Memory B cell (primary cell): ENCODE measurements at regions not wholly inside any gene's neighbourhood (a gene's known extent, or its start where the extent isn't known, plus 50 kb on each side); places are given as distances from the start of the nearest gene placed in this dataset.

Experiments
- ATAC-seq: fragments of 150-1000 bp; cut with Tn5 transposase; 2 replicates; pipeline ENCODE4 v1.10.0; 2021; ENCODE audit warnings: low read depth, mild to moderate bottlenecking, moderate library complexity
- DNase-seq, 2 donors: peaks; one replicate each; pipeline ENCODE4 v3.0.0; 2022; ENCODE audit warnings: low spot score in 2 of 2
- H3K27ac Mint-ChIP-seq: one replicate; pipeline ENCODE4 v1.8.0; 2022; ENCODE audit warnings: mild to moderate bottlenecking, moderate library complexity, mixed read lengths
- H3K27me3 Mint-ChIP-seq: one replicate; pipeline ENCODE4 v1.8.0; 2022; ENCODE audit warnings: mixed read lengths
- H3K36me3 Mint-ChIP-seq: one replicate; pipeline ENCODE4 v1.8.0; 2022; ENCODE audit warnings: mild to moderate bottlenecking, mixed read lengths
- H3K4me1 Mint-ChIP-seq: one replicate; pipeline ENCODE4 v1.8.0; 2022; ENCODE audit warnings: mixed read lengths
- H3K4me3 Mint-ChIP-seq: one replicate; pipeline ENCODE4 v1.8.0; 2022; ENCODE audit warnings: mild to moderate bottlenecking, moderate library complexity, mixed read lengths
- H3K9me3 Mint-ChIP-seq: one replicate; pipeline ENCODE4 v1.8.0; 2022; ENCODE audit warnings: mixed read lengths

DNA sequence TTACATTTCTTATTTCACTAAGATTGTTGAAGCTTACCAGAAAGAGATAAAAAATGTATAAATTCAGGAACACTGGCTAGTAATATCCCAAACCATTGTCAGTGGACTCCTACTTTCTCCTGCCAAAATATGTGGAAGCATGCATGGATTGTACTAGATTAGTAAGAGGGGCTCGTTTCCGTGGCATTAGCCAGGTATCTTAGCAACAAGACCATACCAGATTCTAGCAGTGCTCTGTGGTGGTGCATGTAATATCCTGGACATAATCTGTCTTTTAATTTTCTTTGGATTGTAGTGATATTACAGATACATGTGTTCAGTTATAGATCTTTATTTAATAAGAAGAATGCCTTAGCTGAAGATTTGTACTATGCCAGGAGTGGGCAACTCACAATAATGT, 371.9 kb upstream of the PITX2 start:
- H3K36me3 Mint-ChIP-seq = no peaks in the 10 kb centered on the region

DNA sequence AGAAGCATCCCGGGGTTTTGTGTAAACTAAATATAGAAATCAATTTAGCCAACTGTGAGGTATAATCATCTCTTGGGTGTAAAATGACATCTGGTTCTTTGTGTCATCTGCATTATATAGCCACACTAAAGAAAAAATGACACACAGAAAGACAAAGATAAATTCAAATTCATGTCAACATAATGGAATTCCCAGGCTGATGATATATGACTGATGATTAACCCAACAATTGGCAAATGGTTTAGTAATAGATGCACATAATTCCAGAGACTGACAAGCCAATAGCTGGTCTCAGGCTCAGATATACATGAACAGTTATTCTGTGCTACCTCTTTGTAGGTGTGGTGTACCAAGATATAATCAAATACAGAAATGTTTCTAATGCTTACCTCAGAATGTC, 375.4 kb upstream of the PITX2 start:
- peaks cover 1% of the 10 kb centered on the region for H3K9me3 Mint-ChIP-seq
- no peak for ATAC-seq
- no peak overlapping the region for H3K4me3 Mint-ChIP-seq
- no peaks in the 10 kb centered on the region for H3K36me3 Mint-ChIP-seq
- H3K27ac Mint-ChIP-seq = no peak overlapping the region
- H3K27me3 Mint-ChIP-seq = no peaks in the 10 kb centered on the region
- DNase-seq = no peak
- no peaks in the 10 kb centered on the region for H3K4me1 Mint-ChIP-seq

More for the DNA sequence above, 371.9 kb upstream of the PITX2 start:
- DNase-seq (no peak), ATAC-seq (no peak)
- Mint-ChIP-seq H3K27me3 (no peaks in the 10 kb centered on the region), H3K4me1 (no peaks in the 10 kb centered on the region), H3K9me3 (no peaks in the 10 kb centered on the region), H3K4me3 (no peak overlapping the region), H3K27ac (no peak overlapping the region)

DNA sequence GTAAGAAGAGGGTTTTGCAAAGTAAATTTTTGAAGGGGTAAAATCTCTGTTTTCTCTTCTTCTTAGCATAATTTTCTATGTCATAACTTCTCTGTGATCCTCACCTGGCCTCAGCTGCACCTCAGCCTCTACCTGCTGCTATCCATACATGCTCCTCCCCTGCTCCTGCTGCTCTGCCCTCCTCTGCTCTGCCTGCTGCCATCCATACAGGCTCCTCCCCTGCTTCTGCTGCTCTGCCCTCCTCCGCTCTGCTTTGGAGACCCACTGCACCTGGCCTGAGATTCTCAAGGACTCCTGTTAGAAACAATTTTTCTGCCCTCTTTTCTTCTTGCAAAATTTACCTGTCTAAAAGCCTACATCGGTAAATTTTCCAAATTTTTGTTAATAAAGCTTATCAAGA, 388.6 kb upstream of the PITX2 start:
- ATAC-seq (no peak), DNase-seq (no peak)
- H3K4me1 Mint-ChIP-seq = no peaks in the 10 kb centered on the region
- H3K36me3 Mint-ChIP-seq = no peaks in the 10 kb centered on the region
- no peaks in the 10 kb centered on the region for H3K9me3 Mint-ChIP-seq
- H3K27ac Mint-ChIP-seq = no peak overlapping the region
- H3K4me3 Mint-ChIP-seq = no peak overlapping the region
- no peaks in the 10 kb centered on the region for H3K27me3 Mint-ChIP-seq

DNA sequence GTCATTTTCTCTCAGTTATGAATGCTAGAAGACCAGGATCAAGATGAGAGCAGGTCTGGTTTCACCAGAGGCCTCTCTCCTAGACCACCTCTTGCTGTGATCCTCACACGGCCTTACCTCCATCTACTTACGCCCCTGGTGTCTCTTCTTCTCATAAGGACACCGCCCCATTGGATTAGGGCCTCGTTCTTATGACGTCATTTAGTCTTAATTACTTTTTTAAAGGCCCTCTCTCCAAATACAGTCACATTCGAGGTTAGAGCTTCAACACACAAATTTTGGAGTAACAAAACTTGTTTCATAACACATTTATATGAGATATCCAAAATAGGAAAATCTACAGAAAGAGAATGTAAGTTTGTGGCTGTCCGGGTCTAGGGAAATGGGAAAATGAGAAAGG, 391.0 kb upstream of the PITX2 start:
- no peak overlapping the region for H3K4me3 Mint-ChIP-seq
- no peaks in the 10 kb centered on the region for H3K36me3 Mint-ChIP-seq
- no peaks in the 10 kb centered on the region for H3K4me1 Mint-ChIP-seq
- H3K27me3 Mint-ChIP-seq = no peaks in the 10 kb centered on the region
- no peak overlapping the region for H3K27ac Mint-ChIP-seq
- H3K9me3 Mint-ChIP-seq = no peaks in the 10 kb centered on the region
- ATAC-seq = no peak
- DNase-seq = no peak

DNA sequence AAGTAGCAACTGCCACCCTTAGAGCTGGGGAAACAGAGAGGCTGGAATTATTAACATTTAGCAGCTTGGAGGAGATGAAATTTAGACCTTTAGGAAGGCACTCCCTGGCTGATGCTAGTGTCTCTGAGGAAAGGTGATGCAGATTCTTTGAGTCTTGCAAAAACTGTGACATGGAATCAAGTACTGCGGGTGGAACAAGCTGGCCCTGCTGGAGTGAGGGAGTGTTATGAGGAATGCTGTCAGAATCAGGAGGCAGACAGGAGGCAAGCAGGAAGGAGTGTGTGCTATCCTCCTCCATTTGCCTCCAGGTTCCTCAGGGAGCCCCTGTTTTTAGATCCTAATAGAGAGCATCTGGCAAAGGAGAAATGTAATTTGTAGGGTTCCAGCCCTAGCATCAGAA, 391.7 kb upstream of the PITX2 start:
- H3K9me3 Mint-ChIP-seq = no peaks in the 10 kb centered on the region
- H3K36me3 Mint-ChIP-seq = no peaks in the 10 kb centered on the region
- no peak for DNase-seq
- H3K4me3 Mint-ChIP-seq = no peak overlapping the region
- no peak for ATAC-seq
- H3K27me3 Mint-ChIP-seq = no peaks in the 10 kb centered on the region
- no peaks in the 10 kb centered on the region for H3K4me1 Mint-ChIP-seq
- H3K27ac Mint-ChIP-seq = no peak overlapping the region

DNA sequence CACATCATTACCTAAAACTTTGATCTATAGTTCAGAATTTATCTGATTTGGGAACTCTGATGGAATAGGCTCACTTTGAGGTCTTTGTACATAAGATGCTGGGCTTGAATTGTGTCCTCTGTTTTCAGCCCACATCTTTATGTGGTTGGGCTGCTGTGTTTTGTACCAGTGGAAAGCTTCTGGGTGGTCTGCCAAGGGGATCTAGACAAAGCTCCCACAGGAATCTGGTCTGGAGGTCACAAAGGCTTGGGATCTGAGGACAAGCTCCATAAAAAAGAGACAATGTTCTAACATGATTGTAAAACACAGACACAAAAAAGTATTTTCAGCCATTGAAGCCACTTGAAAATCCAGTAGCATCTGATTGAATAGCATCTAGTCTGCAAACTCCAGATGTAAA, 393.5 kb upstream of the PITX2 start:
- no peaks in the 10 kb centered on the region for H3K36me3 Mint-ChIP-seq
- no peaks in the 10 kb centered on the region for H3K9me3 Mint-ChIP-seq
- H3K4me3 Mint-ChIP-seq = no peak overlapping the region
- H3K27me3 Mint-ChIP-seq = no peaks in the 10 kb centered on the region
- no peak for DNase-seq
- ATAC-seq = no peak
- H3K4me1 Mint-ChIP-seq = no peaks in the 10 kb centered on the region
- H3K27ac Mint-ChIP-seq = no peak overlapping the region

DNA sequence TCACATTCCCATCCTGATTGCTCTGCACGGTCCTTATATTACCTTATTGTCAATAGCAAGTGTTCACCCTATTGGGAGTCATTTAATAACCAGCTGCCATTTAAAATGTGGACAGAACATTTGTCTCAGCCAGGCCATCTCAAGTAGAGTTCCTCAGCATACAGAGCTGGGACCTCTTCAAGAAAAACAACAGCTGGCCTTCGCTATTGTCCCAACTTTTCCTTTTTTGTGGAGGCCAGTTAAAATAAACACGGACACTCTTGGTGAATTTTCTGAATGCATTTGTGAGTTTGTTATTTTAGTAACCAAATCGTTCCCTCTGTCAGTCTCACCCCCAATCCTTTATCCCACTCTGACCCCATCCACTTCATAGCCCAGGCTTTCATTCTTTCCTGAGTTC, 395.3 kb upstream of the PITX2 start:
- Mint-ChIP-seq H3K27me3 (no peaks in the 10 kb centered on the region), H3K36me3 (no peaks in the 10 kb centered on the region), H3K27ac (no peak overlapping the region), H3K4me1 (no peaks in the 10 kb centered on the region), H3K9me3 (peaks cover 3% of the 10 kb centered on the region), H3K4me3 (no peak overlapping the region)
- ATAC-seq (no peak), DNase-seq (no peak)

DNA sequence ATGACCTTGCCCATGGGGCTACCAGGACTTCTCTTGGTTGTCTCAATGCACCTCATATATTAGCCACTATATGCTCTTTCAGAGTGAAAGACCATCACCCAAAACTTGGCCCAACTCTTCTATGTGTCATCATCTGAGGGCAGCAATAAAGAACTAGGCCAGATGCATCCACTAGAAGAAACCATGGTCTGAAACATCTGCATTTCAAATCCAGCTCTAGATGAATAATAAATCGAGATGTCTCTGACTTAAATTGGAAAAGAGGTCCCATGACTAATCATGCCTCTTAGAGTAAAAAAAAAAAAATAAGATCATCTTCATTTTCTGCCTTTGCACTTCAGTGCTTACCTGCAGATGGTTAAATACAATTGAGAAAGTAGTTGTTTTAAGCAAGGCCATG, 397.6 kb upstream of the PITX2 start:
- DNase-seq (no peak), ATAC-seq (no peak)
- Mint-ChIP-seq H3K4me1 (no peaks in the 10 kb centered on the region), H3K9me3 (peaks cover 3% of the 10 kb centered on the region), H3K27me3 (no peaks in the 10 kb centered on the region), H3K27ac (no peak overlapping the region), H3K36me3 (no peaks in the 10 kb centered on the region), H3K4me3 (no peak overlapping the region)

DNA sequence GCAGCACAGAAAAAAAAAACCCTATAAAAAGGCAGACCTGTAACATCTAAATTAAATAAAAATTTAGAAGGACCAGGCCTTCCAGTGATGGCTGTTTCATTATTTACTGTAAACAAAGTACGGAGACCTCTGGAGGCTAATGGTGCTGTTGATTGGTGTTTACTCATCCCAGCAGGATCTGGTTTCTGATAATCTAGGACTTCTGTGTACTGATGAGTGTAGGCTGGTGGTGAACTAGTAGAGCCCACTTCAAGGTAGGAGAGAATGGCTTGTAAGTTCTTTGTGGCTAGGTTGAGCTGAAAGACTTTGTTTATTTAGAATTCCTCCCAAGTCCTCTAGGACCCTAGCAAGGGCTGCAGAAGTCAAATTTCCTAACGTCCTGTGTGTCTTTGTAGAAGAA, 398.1 kb upstream of the PITX2 start:
- H3K36me3 Mint-ChIP-seq = no peaks in the 10 kb centered on the region
- H3K4me3 Mint-ChIP-seq = no peak overlapping the region
- ATAC-seq (no peak), DNase-seq (no peak)
- H3K9me3 Mint-ChIP-seq = peaks cover 3% of the 10 kb centered on the region
- no peaks in the 10 kb centered on the region for H3K4me1 Mint-ChIP-seq
- H3K27me3 Mint-ChIP-seq = no peaks in the 10 kb centered on the region
- H3K27ac Mint-ChIP-seq = no peak overlapping the region

DNA sequence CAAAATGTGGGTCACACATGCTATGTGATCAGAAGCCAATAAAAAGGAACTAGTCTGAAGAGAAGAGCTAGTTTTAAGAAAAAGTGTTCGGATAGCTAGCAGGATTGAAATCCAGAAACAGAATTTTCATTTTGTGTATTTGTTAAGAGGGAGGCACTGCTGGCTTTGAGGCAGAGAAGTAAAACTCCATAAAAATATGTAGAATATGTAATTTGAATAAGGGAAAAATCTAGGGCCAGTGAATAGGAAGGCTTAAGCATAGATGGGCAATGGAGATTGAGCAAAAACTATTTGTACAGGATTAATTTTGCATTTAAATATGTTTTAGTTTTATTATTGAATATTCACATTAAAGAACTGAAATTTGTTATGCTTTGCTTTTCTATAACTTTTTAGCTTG, 399.9 kb upstream of the PITX2 start:
- ATAC-seq = no peak
- peaks cover 3% of the 10 kb centered on the region for H3K9me3 Mint-ChIP-seq
- H3K27ac Mint-ChIP-seq = no peak overlapping the region
- H3K36me3 Mint-ChIP-seq = no peaks in the 10 kb centered on the region
- no peaks in the 10 kb centered on the region for H3K27me3 Mint-ChIP-seq
- H3K4me3 Mint-ChIP-seq = no peak overlapping the region
- H3K4me1 Mint-ChIP-seq = no peaks in the 10 kb centered on the region
- DNase-seq = no peak

DNA sequence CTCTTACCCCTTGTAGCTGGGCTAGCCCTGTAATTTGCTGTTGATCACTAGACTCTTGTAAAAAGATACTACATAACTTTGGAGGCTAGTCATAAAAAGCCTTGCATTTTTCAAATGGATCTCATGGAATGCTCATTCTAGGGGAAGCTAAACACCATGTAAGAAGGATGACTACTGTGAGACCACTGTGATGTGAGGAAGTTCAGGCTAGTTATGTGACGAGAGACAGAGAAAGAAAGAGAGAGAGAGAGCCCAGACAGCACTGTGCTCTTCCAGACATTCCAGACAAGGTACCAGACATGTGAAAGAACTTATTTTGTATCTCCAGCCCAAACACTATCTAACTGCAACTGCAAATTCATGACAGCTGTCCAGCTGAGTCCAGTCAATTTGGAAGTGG, 404.6 kb upstream of the PITX2 start:
- H3K36me3 Mint-ChIP-seq = no peaks in the 10 kb centered on the region
- H3K27me3 Mint-ChIP-seq = no peaks in the 10 kb centered on the region
- DNase-seq (no peak), ATAC-seq (no peak)
- H3K4me1 Mint-ChIP-seq = no peaks in the 10 kb centered on the region
- H3K4me3 Mint-ChIP-seq = no peak overlapping the region
- H3K9me3 Mint-ChIP-seq = peaks cover 2% of the 10 kb centered on the region
- no peak overlapping the region for H3K27ac Mint-ChIP-seq

DNA sequence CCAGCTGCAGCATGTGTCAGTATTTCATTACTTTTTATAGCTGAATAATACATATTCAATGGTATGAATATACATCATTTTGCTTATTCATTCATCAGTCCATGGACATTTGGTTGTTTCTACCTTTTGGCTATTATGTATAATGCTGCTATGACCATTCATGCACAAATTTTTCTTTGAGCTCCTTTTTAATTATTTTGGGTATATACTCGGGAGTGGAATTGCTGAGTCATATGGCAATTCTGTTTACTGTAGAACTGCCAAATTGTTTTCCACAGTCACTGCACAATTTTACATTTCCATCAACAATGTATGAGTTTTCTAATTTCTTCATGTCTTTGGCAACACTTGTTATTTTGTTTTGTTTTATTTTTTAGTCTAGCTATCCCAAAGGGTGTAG, 405.9 kb upstream of the PITX2 start:
- Mint-ChIP-seq H3K27ac (no peak overlapping the region), H3K4me3 (no peak overlapping the region), H3K27me3 (no peaks in the 10 kb centered on the region), H3K36me3 (no peaks in the 10 kb centered on the region), H3K9me3 (no peaks in the 10 kb centered on the region), H3K4me1 (no peaks in the 10 kb centered on the region)
- DNase-seq (no peak), ATAC-seq (no peak)

DNA sequence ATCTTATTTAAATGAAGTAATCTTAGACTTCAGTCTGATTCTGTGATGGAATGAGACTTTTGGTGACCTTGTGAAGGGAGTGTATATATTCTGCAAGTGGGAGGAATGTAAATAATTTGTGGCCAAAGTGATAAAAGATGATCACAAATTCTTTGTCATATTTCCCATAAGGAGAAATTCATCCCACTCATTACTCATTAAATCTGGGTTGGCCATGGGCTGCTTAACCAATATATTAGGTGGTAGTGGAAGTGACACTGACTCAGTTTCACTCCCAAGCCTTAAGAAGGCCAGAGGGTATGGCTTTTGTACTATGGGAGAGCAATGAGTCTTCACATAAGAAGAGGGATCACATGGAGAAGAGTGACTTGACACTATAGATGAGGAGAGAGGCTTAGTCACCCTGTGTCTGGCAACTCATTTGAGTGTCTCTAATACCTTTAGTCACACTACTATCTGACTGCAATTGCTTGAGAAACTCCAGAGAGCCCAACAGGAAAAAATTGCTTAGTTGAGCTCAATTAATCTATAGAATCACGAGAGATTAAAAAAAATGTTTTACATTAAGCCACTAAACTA, 408.2 kb upstream of the PITX2 start:
- ATAC-seq = no peak
- Mint-ChIP-seq H3K27ac (no peak overlapping the region), H3K4me3 (no peak overlapping the region), H3K36me3 (no peaks in the 10 kb centered on the region), H3K27me3 (no peaks in the 10 kb centered on the region), H3K4me1 (no peaks in the 10 kb centered on the region), H3K9me3 (no peaks in the 10 kb centered on the region)
- DNase-seq = no peak

DNA sequence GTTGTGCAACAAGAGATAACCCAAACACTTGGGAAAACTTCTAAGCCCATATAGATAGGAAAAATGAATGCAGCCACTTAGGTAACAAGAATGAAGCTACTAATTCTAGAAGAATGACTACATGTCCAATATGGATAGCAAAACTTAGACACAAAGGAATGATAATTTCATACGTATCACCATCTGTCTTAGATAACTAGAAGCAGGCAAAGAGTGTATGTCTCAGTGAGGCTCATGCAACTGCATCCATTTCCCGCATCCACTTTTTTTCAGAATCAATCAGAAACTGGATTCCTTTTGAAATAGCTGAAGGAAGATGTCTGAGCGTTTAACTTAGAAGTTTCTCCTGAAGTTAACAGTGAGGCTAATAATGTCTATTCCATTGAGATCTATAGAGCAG, 408.7 kb upstream of the PITX2 start:
- no peaks in the 10 kb centered on the region for H3K9me3 Mint-ChIP-seq
- H3K4me1 Mint-ChIP-seq = no peaks in the 10 kb centered on the region
- no peak overlapping the region for H3K4me3 Mint-ChIP-seq
- no peak overlapping the region for H3K27ac Mint-ChIP-seq
- ATAC-seq = no peak
- no peak for DNase-seq
- H3K36me3 Mint-ChIP-seq = no peaks in the 10 kb centered on the region
- H3K27me3 Mint-ChIP-seq = no peaks in the 10 kb centered on the region

DNA sequence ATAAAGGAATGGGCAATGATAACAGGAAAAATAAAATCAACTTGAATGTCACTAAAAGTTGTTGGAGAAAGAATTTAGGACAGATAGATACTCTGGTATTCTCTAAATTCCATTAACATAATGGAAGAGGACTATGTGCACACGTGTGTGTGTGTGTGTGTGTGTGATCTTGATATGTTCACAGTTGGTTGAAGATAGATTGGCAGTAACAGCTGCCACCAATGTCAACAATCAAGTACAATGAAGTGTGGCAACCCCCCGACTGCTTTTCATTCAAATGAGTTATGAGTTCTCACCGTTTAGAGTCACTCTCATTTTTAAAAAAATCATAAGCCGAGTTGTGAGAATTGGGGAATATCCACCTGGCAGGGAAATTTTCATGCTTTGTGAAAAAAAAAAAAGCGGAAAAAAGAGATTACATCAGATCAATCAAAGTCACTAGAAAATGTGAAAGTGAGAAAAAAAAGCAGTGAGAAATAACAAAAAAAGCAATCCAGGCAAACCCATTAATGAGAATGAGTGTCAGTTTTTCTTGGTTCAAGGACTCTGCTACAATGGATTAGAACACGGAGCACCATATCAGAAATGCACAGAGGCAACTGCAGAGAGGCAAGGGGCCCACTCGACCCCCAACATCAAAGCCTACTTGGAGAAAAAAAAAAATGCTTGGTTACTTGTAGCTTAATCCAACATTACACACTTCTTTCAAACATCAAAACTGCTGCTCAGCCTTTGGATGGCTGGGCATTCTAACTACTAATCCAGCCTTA, 414.9 kb upstream of the PITX2 start:
- no peaks in the 10 kb centered on the region for H3K4me1 Mint-ChIP-seq
- no peak for DNase-seq
- no peak overlapping the region for H3K4me3 Mint-ChIP-seq
- no peaks in the 10 kb centered on the region for H3K36me3 Mint-ChIP-seq
- no peaks in the 10 kb centered on the region for H3K9me3 Mint-ChIP-seq
- no peak overlapping the region for H3K27ac Mint-ChIP-seq
- no peaks in the 10 kb centered on the region for H3K27me3 Mint-ChIP-seq
- ATAC-seq = no peak
